ENCODE measurements at regions not wholly inside any gene's neighbourhood (a gene's known extent, or its start where the extent isn't known, plus 50 kb on each side); places are given as distances from the start of the nearest gene placed in this dataset.

GRCh38 chr16:58958749-58959148, 224.6 kb upstream of the GOT2 start:
- TF ChIP-seq CTCF (IDR thresholded peaks at IDR 0.05 in 4 of 5, conservative IDR thresholded peaks at IDR 0.05 in 1 of 5) (no peak), POLR2A (IDR thresholded peaks at IDR 0.05) (no peak)
